WI38 (cell line): ENCODE measurements at regions not wholly inside any gene's neighbourhood (a gene's known extent, or its start where the extent isn't known, plus 50 kb on each side); places are given as distances from the start of the nearest gene placed in this dataset.

ENCODE experiments used
- H3K4me3 ChIP-seq: 2 replicates; pipeline ENCODE4 v1.5.1; 2011; ENCODE audit warnings: low read depth, mild to moderate bottlenecking, control low read depth, low read length
- CTCF ChIP-seq: IDR thresholded peaks from 2 replicates; pipeline ENCODE4 v1.5.1; 2012; ENCODE audit warnings: low read depth, mild to moderate bottlenecking, control low read depth, low read length

GRCh38 chr9:87138128-87139040 lies 191.1 kb upstream of the GAS1 start:
- no peak overlapping the region for H3K4me3 ChIP-seq
- no peak for TF ChIP-seq CTCF

- no peak overlapping the region for H3K4me3 ChIP-seq
- TF ChIP-seq CTCF = no peak
Measured at GRCh38 chr9:87139099-87139730, 191.9 kb upstream of the GAS1 start.

GRCh38 chr9:87140142-87140541 lies 192.8 kb upstream of the GAS1 start:
- TF ChIP-seq CTCF = no peak
- no peak overlapping the region for H3K4me3 ChIP-seq

GRCh38 chr9:87140605-87141109 lies 193.4 kb upstream of the GAS1 start:
- no peak for TF ChIP-seq CTCF
- H3K4me3 ChIP-seq = no peak overlapping the region

- TF ChIP-seq CTCF = no peak
- no peak overlapping the region for H3K4me3 ChIP-seq
Measured at GRCh38 chr9:87141124-87141523, 193.8 kb upstream of the GAS1 start.

- H3K4me3 ChIP-seq = no peak overlapping the region
- no peak for TF ChIP-seq CTCF
Measured at GRCh38 chr9:87146933-87147332, 199.6 kb upstream of the GAS1 start.

- H3K4me3 ChIP-seq = no peak overlapping the region; the same call in 1 of the 2 replicates
- no peak for TF ChIP-seq CTCF
Measured at GRCh38 chr9:87147839-87148238, 200.5 kb upstream of the GAS1 start.
